ENCODE measurements at regions not wholly inside any gene's neighbourhood (a gene's known extent, or its start where the extent isn't known, plus 50 kb on each side); places are given as distances from the start of the nearest gene placed in this dataset.

- Histone ChIP-seq H3K27me3 (ENCODE audit: low read depth, low read length) (no peaks in the 10 kb centered on the region), H3K36me3 (ENCODE audit: control insufficient read depth in 1 of 2, insufficient read depth in 2 of 2, low read length in 2 of 2) (no peaks in the 10 kb centered on the region), H3K4me1 (ENCODE audit: control insufficient read depth in 1 of 2, insufficient read depth in 2 of 2, low read length in 2 of 2) (no peaks in the 10 kb centered on the region), H3K27ac (ENCODE audit: low read length) (no peak overlapping the region), H3K9me3 (ENCODE audit: control insufficient read depth in 1 of 2, low read length in 2 of 2) (no peaks in the 10 kb centered on the region), H3K4me3 (ENCODE audit: low read depth in 1 of 2, low read length in 2 of 2) (no peak overlapping the region)
These were observed 496.4 kb downstream of the KIF20B start for GRCh38 chr10:90197766-90198165.

GRCh38 chr10:90199093-90199492 lies 497.7 kb downstream of the KIF20B start:
- no peaks in the 10 kb centered on the region for H3K9me3 ChIP-seq (ENCODE audit: control insufficient read depth in 1 of 2, low read length in 2 of 2)

GRCh38 chr10:90199513-90199912 lies 498.1 kb downstream of the KIF20B start:
- no peaks in the 10 kb centered on the region for H3K9me3 ChIP-seq (ENCODE audit: control insufficient read depth in 1 of 2, low read length in 2 of 2)
- no peak overlapping the region for H3K4me3 ChIP-seq (ENCODE audit: low read depth in 1 of 2, low read length in 2 of 2)
- no peak overlapping the region for H3K27ac ChIP-seq (ENCODE audit: low read length)
- no peaks in the 10 kb centered on the region for H3K36me3 ChIP-seq (ENCODE audit: control insufficient read depth in 1 of 2, insufficient read depth in 2 of 2, low read length in 2 of 2)
- H3K4me1 ChIP-seq (ENCODE audit: control insufficient read depth in 1 of 2, insufficient read depth in 2 of 2, low read length in 2 of 2), result no peaks in the 10 kb centered on the region
- H3K27me3 ChIP-seq (ENCODE audit: low read depth, low read length), result no peaks in the 10 kb centered on the region

More at GRCh38 chr10:90199093-90199492, 497.7 kb downstream of the KIF20B start:
- no peaks in the 10 kb centered on the region for H3K27me3 ChIP-seq (ENCODE audit: low read depth, low read length)
- H3K4me3 ChIP-seq (ENCODE audit: low read depth in 1 of 2, low read length in 2 of 2), result no peak overlapping the region
- no peaks in the 10 kb centered on the region for H3K4me1 ChIP-seq (ENCODE audit: control insufficient read depth in 1 of 2, insufficient read depth in 2 of 2, low read length in 2 of 2)
- no peak overlapping the region for H3K27ac ChIP-seq (ENCODE audit: low read length)
- no peaks in the 10 kb centered on the region for H3K36me3 ChIP-seq (ENCODE audit: control insufficient read depth in 1 of 2, insufficient read depth in 2 of 2, low read length in 2 of 2)

GRCh38 chr10:90204131-90204955 lies 503.0 kb downstream of the KIF20B start:
- Histone ChIP-seq H3K4me1 (ENCODE audit: control insufficient read depth in 1 of 2, insufficient read depth in 2 of 2, low read length in 2 of 2) (no peaks in the 10 kb centered on the region), H3K4me3 (ENCODE audit: low read depth in 1 of 2, low read length in 2 of 2) (no peak overlapping the region), H3K9me3 (ENCODE audit: control insufficient read depth in 1 of 2, low read length in 2 of 2) (no peaks in the 10 kb centered on the region), H3K27ac (ENCODE audit: low read length) (no peak overlapping the region), H3K27me3 (ENCODE audit: low read depth, low read length) (no peaks in the 10 kb centered on the region), H3K36me3 (ENCODE audit: control insufficient read depth in 1 of 2, insufficient read depth in 2 of 2, low read length in 2 of 2) (no peaks in the 10 kb centered on the region)

- Histone ChIP-seq H3K27ac (ENCODE audit: low read length) (no peak overlapping the region), H3K4me1 (ENCODE audit: control insufficient read depth in 1 of 2, insufficient read depth in 2 of 2, low read length in 2 of 2) (no peaks in the 10 kb centered on the region), H3K4me3 (ENCODE audit: low read depth in 1 of 2, low read length in 2 of 2) (no peak overlapping the region), H3K27me3 (ENCODE audit: low read depth, low read length) (no peaks in the 10 kb centered on the region), H3K9me3 (ENCODE audit: control insufficient read depth in 1 of 2, low read length in 2 of 2) (no peaks in the 10 kb centered on the region), H3K36me3 (ENCODE audit: control insufficient read depth in 1 of 2, insufficient read depth in 2 of 2, low read length in 2 of 2) (no peaks in the 10 kb centered on the region)
These were observed 503.5 kb downstream of the KIF20B start for GRCh38 chr10:90204956-90205314.

GRCh38 chr10:90205340-90205739 lies 503.9 kb downstream of the KIF20B start:
- Histone ChIP-seq H3K27me3 (ENCODE audit: low read depth, low read length) (no peaks in the 10 kb centered on the region), H3K4me3 (ENCODE audit: low read depth in 1 of 2, low read length in 2 of 2) (no peak overlapping the region), H3K4me1 (ENCODE audit: control insufficient read depth in 1 of 2, insufficient read depth in 2 of 2, low read length in 2 of 2) (no peaks in the 10 kb centered on the region), H3K36me3 (ENCODE audit: control insufficient read depth in 1 of 2, insufficient read depth in 2 of 2, low read length in 2 of 2) (no peaks in the 10 kb centered on the region), H3K9me3 (ENCODE audit: control insufficient read depth in 1 of 2, low read length in 2 of 2) (no peaks in the 10 kb centered on the region), H3K27ac (ENCODE audit: low read length) (no peak overlapping the region)

GRCh38 chr10:90213346-90213745 lies 512.0 kb downstream of the KIF20B start:
- Histone ChIP-seq H3K27me3 (ENCODE audit: low read depth, low read length) (no peaks in the 10 kb centered on the region), H3K27ac (ENCODE audit: low read length) (no peak overlapping the region), H3K36me3 (ENCODE audit: control insufficient read depth in 1 of 2, insufficient read depth in 2 of 2, low read length in 2 of 2) (no peaks in the 10 kb centered on the region), H3K4me3 (ENCODE audit: low read depth in 1 of 2, low read length in 2 of 2) (no peak overlapping the region), H3K4me1 (ENCODE audit: control insufficient read depth in 1 of 2, insufficient read depth in 2 of 2, low read length in 2 of 2) (no peaks in the 10 kb centered on the region), H3K9me3 (ENCODE audit: control insufficient read depth in 1 of 2, low read length in 2 of 2) (no peaks in the 10 kb centered on the region)

- no peaks in the 10 kb centered on the region for H3K36me3 ChIP-seq (ENCODE audit: control insufficient read depth in 1 of 2, insufficient read depth in 2 of 2, low read length in 2 of 2)
- no peak overlapping the region for H3K4me3 ChIP-seq (ENCODE audit: low read depth in 1 of 2, low read length in 2 of 2)
- H3K27ac ChIP-seq (ENCODE audit: low read length), result no peak overlapping the region
- H3K9me3 ChIP-seq (ENCODE audit: control insufficient read depth in 1 of 2, low read length in 2 of 2), result no peaks in the 10 kb centered on the region
- no peaks in the 10 kb centered on the region for H3K4me1 ChIP-seq (ENCODE audit: control insufficient read depth in 1 of 2, insufficient read depth in 2 of 2, low read length in 2 of 2)
- H3K27me3 ChIP-seq (ENCODE audit: low read depth, low read length), result no peaks in the 10 kb centered on the region
These were observed 517.5 kb downstream of the KIF20B start for GRCh38 chr10:90218846-90219245.

- Histone ChIP-seq H3K27ac (ENCODE audit: low read length) (no peak overlapping the region), H3K36me3 (ENCODE audit: control insufficient read depth in 1 of 2, insufficient read depth in 2 of 2, low read length in 2 of 2) (no peaks in the 10 kb centered on the region), H3K4me1 (ENCODE audit: control insufficient read depth in 1 of 2, insufficient read depth in 2 of 2, low read length in 2 of 2) (no peaks in the 10 kb centered on the region), H3K27me3 (ENCODE audit: low read depth, low read length) (no peaks in the 10 kb centered on the region), H3K4me3 (ENCODE audit: low read depth in 1 of 2, low read length in 2 of 2) (no peak overlapping the region), H3K9me3 (ENCODE audit: control insufficient read depth in 1 of 2, low read length in 2 of 2) (no peaks in the 10 kb centered on the region)
These were observed 521.0 kb downstream of the KIF20B start for GRCh38 chr10:90222372-90222771.

- Histone ChIP-seq H3K4me3 (ENCODE audit: low read depth in 1 of 2, low read length in 2 of 2) (no peak overlapping the region), H3K4me1 (ENCODE audit: control insufficient read depth in 1 of 2, insufficient read depth in 2 of 2, low read length in 2 of 2) (no peaks in the 10 kb centered on the region), H3K27ac (ENCODE audit: low read length) (no peak overlapping the region), H3K9me3 (ENCODE audit: control insufficient read depth in 1 of 2, low read length in 2 of 2) (no peaks in the 10 kb centered on the region), H3K27me3 (ENCODE audit: low read depth, low read length) (no peaks in the 10 kb centered on the region), H3K36me3 (ENCODE audit: control insufficient read depth in 1 of 2, insufficient read depth in 2 of 2, low read length in 2 of 2) (no peaks in the 10 kb centered on the region)
These were observed 521.5 kb downstream of the KIF20B start for GRCh38 chr10:90222939-90223338.

GRCh38 chr10:90224791-90225566 lies 523.6 kb downstream of the KIF20B start:
- no peaks in the 10 kb centered on the region for H3K4me1 ChIP-seq (ENCODE audit: control insufficient read depth in 1 of 2, insufficient read depth in 2 of 2, low read length in 2 of 2)
- no peaks in the 10 kb centered on the region for H3K9me3 ChIP-seq (ENCODE audit: control insufficient read depth in 1 of 2, low read length in 2 of 2)
- H3K36me3 ChIP-seq (ENCODE audit: control insufficient read depth in 1 of 2, insufficient read depth in 2 of 2, low read length in 2 of 2), result no peaks in the 10 kb centered on the region
- no peak overlapping the region for H3K4me3 ChIP-seq (ENCODE audit: low read depth in 1 of 2, low read length in 2 of 2)
- no peak overlapping the region for H3K27ac ChIP-seq (ENCODE audit: low read length)
- no peaks in the 10 kb centered on the region for H3K27me3 ChIP-seq (ENCODE audit: low read depth, low read length)
